Liver (tissue), 8 donors: ENCODE measurements at regions not wholly inside any gene's neighbourhood (a gene's known extent, or its start where the extent isn't known, plus 50 kb on each side); places are given as distances from the start of the nearest gene placed in this dataset.

Experiments
- DNase-seq: peaks from one replicate; pipeline ENCODE4 v3.0.0-alpha.2; 2017; ENCODE audit warnings: low spot score
- H3K27ac ChIP-seq, 2 donors: one replicate each; pipeline ENCODE4 v1.7.0; 2013; ENCODE audit warnings: inconsistent platforms in 2 of 2, low read length in 2 of 2, control low read depth in 1 of 2, low read depth in 1 of 2, mild to moderate bottlenecking in 1 of 2
- H3K27me3 ChIP-seq, 4 donors: one replicate each; pipeline versions ENCODE4 v1.6.1 to v1.7.0; 2013; ENCODE audit warnings: low read length in 3 of 4, inconsistent platforms in 1 of 4, mild to moderate bottlenecking in 1 of 4, moderate library complexity in 1 of 4; ENCODE audit not compliant: control insufficient read depth in 4 of 4, insufficient read depth in 4 of 4
- H3K36me3 ChIP-seq, 4 donors: one replicate each; pipeline versions ENCODE4 v1.6.1 to v1.7.0; 2013; ENCODE audit warnings: low read length in 3 of 4, mild to moderate bottlenecking in 3 of 4, low read depth in 1 of 4, moderate library complexity in 1 of 4; ENCODE audit not compliant: control insufficient read depth in 4 of 4, insufficient read depth in 3 of 4
- H3K4me1 ChIP-seq, 4 donors: one replicate each; pipeline versions ENCODE4 v1.6.1 to v1.7.0; 2013; ENCODE audit warnings: low read length in 3 of 4, mild to moderate bottlenecking in 3 of 4, moderate library complexity in 1 of 4; ENCODE audit not compliant: control insufficient read depth in 4 of 4, insufficient read depth in 4 of 4
- H3K4me3 ChIP-seq, 3 donors: one replicate each; pipeline versions ENCODE4 v1.6.1 to v1.7.0; 2013; ENCODE audit warnings: low read length in 3 of 3, control low read depth in 1 of 3, low read depth in 1 of 3, mild to moderate bottlenecking in 1 of 3
- H3K9ac ChIP-seq, 2 donors: one replicate each; pipeline ENCODE4 v1.7.0; 2013; ENCODE audit warnings: low read length in 2 of 2, mild to moderate bottlenecking in 2 of 2, moderate library complexity in 2 of 2, control low read depth in 1 of 2, low read depth in 1 of 2
- H3K9me3 ChIP-seq, 4 donors: one replicate each; pipeline versions ENCODE4 v1.6.1 to v1.7.0; 2013; ENCODE audit warnings: low read length in 3 of 4; ENCODE audit not compliant: control insufficient read depth in 4 of 4
- ATF3 ChIP-seq: IDR thresholded peaks from 2 replicates; pipeline ENCODE4 v1.6.1; 2016; ENCODE audit warnings: antibody characterized with exemption
- CTCF ChIP-seq: fragments of 150-350 bp; IDR thresholded peaks from 2 replicates; pipeline ENCODE4 v1.5.1; 2017; ENCODE audit warnings: improper control_type of control experiment, low read depth, low read length; ENCODE audit not compliant: missing input control
- EGR1 ChIP-seq, 2 donors: IDR thresholded peaks; 2 replicates each; pipeline ENCODE4 v1.6.1; 2016 to 2018; ENCODE audit warnings: antibody characterized with exemption in 2 of 2, low read depth in 2 of 2
- FOXA1 ChIP-seq: IDR thresholded peaks from 2 replicates; pipeline ENCODE4 v1.6.1; 2016; ENCODE audit warnings: antibody characterized with exemption
- FOXA2 ChIP-seq: IDR thresholded peaks from 2 replicates; pipeline ENCODE4 v1.6.1; 2016; ENCODE audit warnings: antibody characterized with exemption
- GABPA ChIP-seq, 2 donors: IDR thresholded peaks in 1 of 2; conservative IDR thresholded peaks in 1 of 2; 2 replicates each; pipeline ENCODE4 v1.6.1; 2016; ENCODE audit warnings: antibody characterized with exemption in 2 of 2, mild to moderate bottlenecking in 1 of 2, moderate library complexity in 1 of 2
- HNF4A ChIP-seq, 2 donors: conservative IDR thresholded peaks; 2 replicates each; pipeline ENCODE4 v1.6.1; 2016; ENCODE audit warnings: antibody characterized with exemption in 2 of 2, mild to moderate bottlenecking in 2 of 2
- HNF4G ChIP-seq: IDR thresholded peaks from 2 replicates; pipeline ENCODE4 v1.6.1; 2016; ENCODE audit warnings: antibody characterized with exemption
- MAX ChIP-seq: IDR thresholded peaks from 2 replicates; pipeline ENCODE4 v1.6.1; 2016; ENCODE audit warnings: antibody characterized with exemption
- NR2F2 ChIP-seq: IDR thresholded peaks from 2 replicates; pipeline ENCODE4 v1.6.1; 2016; ENCODE audit warnings: antibody characterized with exemption
- RAD21 ChIP-seq, 2 donors: IDR thresholded peaks; 2 replicates each; pipeline ENCODE4 v1.6.1; 2016; ENCODE audit warnings: antibody characterized with exemption in 2 of 2, mild to moderate bottlenecking in 2 of 2
- REST ChIP-seq: IDR thresholded peaks from 2 replicates; pipeline ENCODE4 v1.6.1; 2016; ENCODE audit warnings: antibody characterized with exemption, mild to moderate bottlenecking
- RXRA ChIP-seq, 2 donors: IDR thresholded peaks; 2 replicates each; pipeline ENCODE4 v1.6.1; 2017 to 2018; ENCODE audit warnings: antibody characterized with exemption in 2 of 2, mild to moderate bottlenecking in 1 of 2
- SP1 ChIP-seq: IDR thresholded peaks from 2 replicates; pipeline ENCODE4 v1.6.1; 2018; ENCODE audit warnings: antibody characterized with exemption, mild to moderate bottlenecking
- YY1 ChIP-seq: IDR thresholded peaks from 2 replicates; pipeline ENCODE4 v1.6.1; 2016; ENCODE audit warnings: antibody characterized with exemption, mild to moderate bottlenecking
- WGBS: extraction: QIAGEN DNeasy Blood & Tissue Kit; methylation state at CpG from one replicate; pipeline ENCODE4 v1.1.7; 2013; 5-methylcytosine and 5-hydroxymethylcytosine counted together
- donor health status: healthy.
- donor health status: healthy.
- donor health status: healthy.
- donor health status: healthy.
- donor health status: healthy.

- WGBS, result 20% methylated on average over 1 of the region's 1 CpG
Measured at GRCh38 chr17:22131740-22132139, 439.4 kb downstream of the KCNJ18 start.

GRCh38 chr17:22138861-22139469 lies 446.6 kb downstream of the KCNJ18 start:
- 25% methylated on average over 2 of the region's 2 CpGs for WGBS
- Histone ChIP-seq H3K9me3 (no peaks in the 10 kb centered on the region), H3K36me3 (no peaks in the 10 kb centered on the region), H3K4me1 (no peaks in the 10 kb centered on the region), H3K27ac (no peak overlapping the region), H3K4me3 (no peak overlapping the region), H3K9ac (no peak overlapping the region), H3K27me3 (peaks cover 0 to 4% (median 0%) of the 10 kb centered on the region in 4 donors)
- no peak for DNase-seq
- TF ChIP-seq FOXA2, result no peak
- no peak for TF ChIP-seq SP1
- peak in 1 of 2 donors; percentile 8 for TF ChIP-seq RXRA (IDR thresholded peaks at IDR 0.05)
- TF ChIP-seq REST, result no peak
- no peak for TF ChIP-seq HNF4G
- TF ChIP-seq HNF4A (conservative IDR thresholded peaks at IDR 0.05), result no peak

More at GRCh38 chr17:22131740-22132139, 439.4 kb downstream of the KCNJ18 start:
- no peak for DNase-seq
- Histone ChIP-seq H3K9ac (no peak overlapping the region), H3K9me3 (no peaks in the 10 kb centered on the region), H3K4me3 (no peak overlapping the region), H3K27ac (no peak overlapping the region), H3K4me1 (no peaks in the 10 kb centered on the region), H3K27me3 (peaks cover 0 to 3% (median 0%) of the 10 kb centered on the region in 4 donors), H3K36me3 (no peaks in the 10 kb centered on the region)
- no peak for TF ChIP-seq FOXA1

GRCh38 chr17:22142091-22142490 lies 449.8 kb downstream of the KCNJ18 start:
- no peak for DNase-seq
- TF ChIP-seq MAX (no peak), NR2F2 (no peak), GABPA (IDR thresholded peaks at IDR 0.05 in 1 of 2, conservative IDR thresholded peaks at IDR 0.05 in 1 of 2) (no peak), EGR1 (IDR thresholded peaks at IDR 0.05; ENCODE audit: low read depth in 2 of 2) (no peak), CTCF (no peak), FOXA1 (no peak), RAD21 (IDR thresholded peaks at IDR 0.05) (no peak), ATF3 (no peak), YY1 (no peak), HNF4A (conservative IDR thresholded peaks at IDR 0.05) (no peak)
- Histone ChIP-seq H3K27me3 (no peaks in the 10 kb centered on the region), H3K4me1 (no peaks in the 10 kb centered on the region), H3K27ac (no peak overlapping the region), H3K9ac (no peak overlapping the region), H3K9me3 (no peaks in the 10 kb centered on the region), H3K4me3 (no peak overlapping the region), H3K36me3 (no peaks in the 10 kb centered on the region)
- 59% methylated on average over 10 of the region's 10 CpGs for WGBS
